ENCODE measurements at regions not wholly inside any gene's neighbourhood (a gene's known extent, or its start where the extent isn't known, plus 50 kb on each side); places are given as distances from the start of the nearest gene placed in this dataset.
"Not testable (repeated sequence)": the region's sequence is repeated elsewhere in the genome, so short reads cannot be mapped to it uniquely, and the experiment has no call there.

DNA sequence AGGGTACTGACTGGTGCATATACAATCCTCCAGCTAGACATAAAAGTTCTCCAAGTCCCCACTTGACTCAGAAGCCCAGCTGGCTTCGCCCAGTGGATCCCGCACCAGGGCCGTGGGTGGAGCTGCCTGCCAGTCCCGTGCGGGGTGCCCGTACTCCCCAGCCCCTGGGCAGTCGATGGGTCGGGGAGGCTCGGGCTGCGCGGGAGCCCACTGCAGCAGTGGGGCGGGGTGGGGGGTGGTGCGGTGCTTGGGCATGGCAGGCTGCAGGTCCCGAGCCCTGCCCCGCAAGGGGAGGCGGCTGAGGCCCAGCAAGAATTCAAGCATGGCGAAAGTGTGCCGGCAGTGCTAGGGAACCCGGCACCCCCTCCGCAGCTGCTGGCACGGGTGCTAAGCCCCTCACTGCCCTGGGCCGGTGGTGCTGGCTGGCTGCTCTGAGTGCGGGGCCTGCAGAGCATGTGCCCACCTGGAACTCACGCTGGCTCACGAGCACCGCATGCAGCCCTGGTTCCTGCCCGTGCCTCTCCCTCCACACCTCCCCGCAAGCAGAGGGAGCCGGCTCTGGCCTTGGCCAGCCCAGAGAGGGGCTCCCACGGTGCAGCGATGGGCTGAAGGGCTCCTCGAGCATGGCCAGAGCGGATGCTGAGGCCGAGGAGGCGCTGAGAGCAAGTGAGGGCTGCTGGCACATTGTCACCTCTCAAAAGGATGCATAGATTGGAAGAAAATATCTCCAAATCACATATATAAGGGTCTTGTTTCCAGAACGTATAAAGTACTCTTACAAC, 68.3 kb upstream of the PIK3R4 start:
- Mint-ChIP-seq H3K9me3 (peaks cover 24% of the 10 kb centered on the region), H3K27ac (no peak overlapping the region), H3K4me1 (no peaks in the 10 kb centered on the region), H3K27me3 (ENCODE audit: insufficient read depth) (no peaks in the 10 kb centered on the region), H3K36me3 (ENCODE audit: low read depth) (peaks cover 2% of the 10 kb centered on the region), H3K4me3 (no peak overlapping the region)
- no peak overlapping the region for H3K9ac ChIP-seq (ENCODE audit: extremely low read depth, low read length, poor library complexity, severe bottlenecking)
- H3K4me1 ChIP-seq (ENCODE audit: control insufficient read depth, insufficient read depth, low read length), result no peaks in the 10 kb centered on the region
- H3K27me3 ChIP-seq (ENCODE audit: control insufficient read depth, insufficient read depth, low read length, poor library complexity, severe bottlenecking), result no peaks in the 10 kb centered on the region
- TF ChIP-seq CTCF (conservative IDR thresholded peaks at IDR 0.05), result no peak
- H3K36me3 ChIP-seq (ENCODE audit: control insufficient read depth, insufficient read depth, low read length), result no peaks in the 10 kb centered on the region
- H3K4me3 ChIP-seq (ENCODE audit: low read length), result no peak overlapping the region
- H3K27ac ChIP-seq (ENCODE audit: low read depth, low read length), result no peak overlapping the region
- no peak for DNase-seq
- H3K9me3 ChIP-seq (ENCODE audit: control insufficient read depth, low read length), result no peaks in the 10 kb centered on the region
- WGBS, 2 experiments (ENCODE audit: insufficient coverage in 1 of 2, insufficient read length in 1 of 2), result 90 to 94% methylated on average over 12 to 35 of the region's 36 CpGs

GRCh38 chr3:130816561-130817445, 70.2 kb upstream of the PIK3R4 start:
- H3K4me1 ChIP-seq (ENCODE audit: control insufficient read depth, insufficient read depth, low read length), result no peaks in the 10 kb centered on the region
- Mint-ChIP-seq H3K36me3 (ENCODE audit: low read depth) (peaks cover 2% of the 10 kb centered on the region), H3K27me3 (ENCODE audit: insufficient read depth) (no peaks in the 10 kb centered on the region), H3K4me1 (no peaks in the 10 kb centered on the region), H3K4me3 (no peak overlapping the region), H3K9me3 (peaks cover 18% of the 10 kb centered on the region), H3K27ac (no peak overlapping the region)
- H3K36me3 ChIP-seq (ENCODE audit: control insufficient read depth, insufficient read depth, low read length), result no peaks in the 10 kb centered on the region
- WGBS, 2 experiments (ENCODE audit: insufficient coverage in 1 of 2, insufficient read length in 1 of 2), result 92 to 94% methylated on average over 3 to 6 of the region's 6 CpGs
- no peak for DNase-seq
- no peak overlapping the region for H3K9ac ChIP-seq (ENCODE audit: extremely low read depth, low read length, poor library complexity, severe bottlenecking)
- H3K9me3 ChIP-seq (ENCODE audit: control insufficient read depth, low read length), result no peaks in the 10 kb centered on the region
- TF ChIP-seq CTCF (conservative IDR thresholded peaks at IDR 0.05), result no peak
- no peak overlapping the region for H3K4me3 ChIP-seq (ENCODE audit: low read length)
- H3K27me3 ChIP-seq (ENCODE audit: control insufficient read depth, insufficient read depth, low read length, poor library complexity, severe bottlenecking), result no peaks in the 10 kb centered on the region
- no peak overlapping the region for H3K27ac ChIP-seq (ENCODE audit: low read depth, low read length)

DNA sequence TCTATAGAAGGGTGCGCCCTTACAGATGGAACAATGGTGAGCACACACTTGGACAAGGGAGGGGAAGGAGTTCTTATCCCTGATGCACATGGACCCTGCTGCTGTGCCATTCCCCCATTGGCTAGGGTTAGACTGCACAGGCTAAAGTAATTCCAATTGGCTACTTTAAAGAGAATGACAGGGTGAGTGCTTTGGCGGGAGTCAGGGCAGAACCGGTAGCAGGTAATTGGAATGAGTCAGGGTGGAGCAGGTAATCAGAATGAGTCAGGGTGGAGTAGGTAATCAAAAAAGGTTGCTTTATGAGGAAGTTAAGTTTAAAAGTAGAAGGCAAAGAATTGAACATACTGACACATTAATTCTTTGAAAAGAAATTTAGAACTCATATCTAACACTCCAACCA, 71.4 kb upstream of the PIK3R4 start:
- H3K4me3 ChIP-seq (ENCODE audit: low read length); H3K4me3 Mint-ChIP-seq; H3K4me1 ChIP-seq (ENCODE audit: control insufficient read depth, insufficient read depth, low read length); H3K27me3 ChIP-seq (ENCODE audit: control insufficient read depth, insufficient read depth, low read length, poor library complexity, severe bottlenecking); H3K27me3 Mint-ChIP-seq (ENCODE audit: insufficient read depth); H3K9me3 ChIP-seq (ENCODE audit: control insufficient read depth, low read length); H3K9ac ChIP-seq (ENCODE audit: extremely low read depth, low read length, poor library complexity, severe bottlenecking); H3K27ac ChIP-seq (ENCODE audit: low read depth, low read length); H3K36me3 ChIP-seq (ENCODE audit: control insufficient read depth, insufficient read depth, low read length); DNase-seq; H3K27ac Mint-ChIP-seq; H3K36me3 Mint-ChIP-seq (ENCODE audit: low read depth); H3K4me1 Mint-ChIP-seq: not testable (repeated sequence)
- 94 to 95% methylated on average over 3 of the region's 3 CpGs for WGBS, 2 experiments (ENCODE audit: insufficient coverage in 1 of 2, insufficient read length in 1 of 2)
- peaks cover 18% of the 10 kb centered on the region for H3K9me3 Mint-ChIP-seq

All from endodermal cell (in vitro differentiated cells).